Esophagus squamous epithelium (tissue), 5 donors: ENCODE measurements at regions not wholly inside any gene's neighbourhood (a gene's known extent, or its start where the extent isn't known, plus 50 kb on each side); places are given as distances from the start of the nearest gene placed in this dataset.
A peak's percentile ranks its signal among the peaks of the same experiment; 100 is the strongest.

Source experiments
- DNase-seq: peaks from one replicate; lab custom pipeline; 2025; lab: John Stamatoyannopoulos, UW
- H3K27ac ChIP-seq, 4 donors: fragments of 200-600 bp; sonication (generic); one replicate each; pipeline ENCODE4 v1.5.1; 2016 to 2019; ENCODE audit warnings: mild to moderate bottlenecking in 1 of 4
- H3K27me3 ChIP-seq, 4 donors: fragments of 200-600 bp; sonication (generic); 1 replicate in 3 of 4; 2 replicates in 1 of 4; pipeline versions ENCODE4 v1.5.1 to v1.6.0; 2017 to 2021; ENCODE audit warnings: antibody characterized with exemption in 1 of 4
- H3K36me3 ChIP-seq, 3 donors: fragments of 200-600 bp; sonication (generic); one replicate each; pipeline ENCODE4 v1.5.1; 2016 to 2019
- H3K4me1 ChIP-seq, 3 donors: fragments of 200-600 bp; sonication (generic); one replicate each; pipeline ENCODE4 v1.5.1; 2017 to 2019
- H3K4me3 ChIP-seq, 4 donors: fragments of 200-600 bp; sonication (generic); 1 replicate in 3 of 4; 2 replicates in 1 of 4; pipeline ENCODE4 v1.5.1; 2016 to 2019; ENCODE audit warnings: mild to moderate bottlenecking in 2 of 4, moderate library complexity in 1 of 4
- H3K9me3 ChIP-seq, 3 donors: fragments of 200-600 bp; sonication (generic); one replicate each; pipeline ENCODE4 v1.5.1; 2016 to 2019
- POLR2A ChIP-seq, 4 donors: fragments of 450-650 bp; IDR thresholded peaks; one replicate each; pipeline ENCODE4 v1.6.1; 2017; ENCODE audit warnings: antibody characterized with exemption in 4 of 4, mild to moderate bottlenecking in 4 of 4, moderate library complexity in 3 of 4
- whole genome bisulfite sequencing, 2 donors: methylation state at CpG; one replicate each; pipeline ENCODE4 v1.1.5; 2018; 5-methylcytosine and 5-hydroxymethylcytosine counted together
- intact Hi-C: fragments of 100-400 bp; cut with DNase I; formaldehyde crosslinking; loops from one replicate; pipeline ENCODE4 v1.15.0; 2022
- TF ChIP-seq, protein P1 (sequence below), 6 experiments: fragments of 450-650 bp in 4 of 6; fragments of 200-600 bp in 2 of 6; sonication (generic) in 2 of 6; IDR thresholded peaks; one replicate each; pipeline ENCODE4 v1.5.1; 2016 to 2019; ENCODE audit warnings: antibody characterized with exemption in 6 of 6, mild to moderate bottlenecking in 4 of 6, moderate library complexity in 4 of 6
- donor health status: DM: yes; HTN: yes; CAD: no.

DNA sequence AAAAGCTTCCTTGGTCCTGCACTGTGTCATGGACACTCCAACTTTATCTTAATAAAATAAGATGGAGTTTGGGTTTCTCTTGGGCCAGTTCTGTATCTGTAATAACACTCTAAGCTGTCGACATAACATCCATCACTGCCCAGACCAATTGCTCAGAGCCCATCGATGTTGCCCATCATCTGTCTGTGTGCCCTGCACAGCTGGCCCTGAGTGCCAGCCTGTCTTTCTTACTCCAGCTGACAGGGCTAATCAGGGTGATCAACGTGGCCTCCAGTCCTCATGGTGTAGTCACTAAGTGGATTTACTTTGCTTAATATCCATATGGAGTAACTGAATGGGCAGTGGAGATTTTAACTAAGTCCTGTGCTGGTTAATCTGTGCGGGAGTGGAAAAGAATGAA, 419.8 kb upstream of the TPM1 start:
- peaks cover 0 to 14% (median 0%) of the 10 kb centered on the region in 3 donors for H3K4me1 ChIP-seq
- no peak overlapping the region for H3K27ac ChIP-seq
- TF ChIP-seq, protein P1, sequence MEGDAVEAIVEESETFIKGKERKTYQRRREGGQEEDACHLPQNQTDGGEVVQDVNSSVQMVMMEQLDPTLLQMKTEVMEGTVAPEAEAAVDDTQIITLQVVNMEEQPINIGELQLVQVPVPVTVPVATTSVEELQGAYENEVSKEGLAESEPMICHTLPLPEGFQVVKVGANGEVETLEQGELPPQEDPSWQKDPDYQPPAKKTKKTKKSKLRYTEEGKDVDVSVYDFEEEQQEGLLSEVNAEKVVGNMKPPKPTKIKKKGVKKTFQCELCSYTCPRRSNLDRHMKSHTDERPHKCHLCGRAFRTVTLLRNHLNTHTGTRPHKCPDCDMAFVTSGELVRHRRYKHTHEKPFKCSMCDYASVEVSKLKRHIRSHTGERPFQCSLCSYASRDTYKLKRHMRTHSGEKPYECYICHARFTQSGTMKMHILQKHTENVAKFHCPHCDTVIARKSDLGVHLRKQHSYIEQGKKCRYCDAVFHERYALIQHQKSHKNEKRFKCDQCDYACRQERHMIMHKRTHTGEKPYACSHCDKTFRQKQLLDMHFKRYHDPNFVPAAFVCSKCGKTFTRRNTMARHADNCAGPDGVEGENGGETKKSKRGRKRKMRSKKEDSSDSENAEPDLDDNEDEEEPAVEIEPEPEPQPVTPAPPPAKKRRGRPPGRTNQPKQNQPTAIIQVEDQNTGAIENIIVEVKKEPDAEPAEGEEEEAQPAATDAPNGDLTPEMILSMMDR (IDR thresholded peaks at IDR 0.05): no peak
- no peak for TF ChIP-seq POLR2A (IDR thresholded peaks at IDR 0.05)
- 78 to 86% methylated on average over 4 of the region's 4 CpGs for WGBS, 2 donors
- H3K9me3 ChIP-seq: no peaks in the 10 kb centered on the region
- H3K36me3 ChIP-seq: no peaks in the 10 kb centered on the region
- intact Hi-C loops: no loop called here
- no peak overlapping the region for H3K4me3 ChIP-seq
- no peaks in the 10 kb centered on the region for H3K27me3 ChIP-seq
- DNase-seq: no peak

DNA sequence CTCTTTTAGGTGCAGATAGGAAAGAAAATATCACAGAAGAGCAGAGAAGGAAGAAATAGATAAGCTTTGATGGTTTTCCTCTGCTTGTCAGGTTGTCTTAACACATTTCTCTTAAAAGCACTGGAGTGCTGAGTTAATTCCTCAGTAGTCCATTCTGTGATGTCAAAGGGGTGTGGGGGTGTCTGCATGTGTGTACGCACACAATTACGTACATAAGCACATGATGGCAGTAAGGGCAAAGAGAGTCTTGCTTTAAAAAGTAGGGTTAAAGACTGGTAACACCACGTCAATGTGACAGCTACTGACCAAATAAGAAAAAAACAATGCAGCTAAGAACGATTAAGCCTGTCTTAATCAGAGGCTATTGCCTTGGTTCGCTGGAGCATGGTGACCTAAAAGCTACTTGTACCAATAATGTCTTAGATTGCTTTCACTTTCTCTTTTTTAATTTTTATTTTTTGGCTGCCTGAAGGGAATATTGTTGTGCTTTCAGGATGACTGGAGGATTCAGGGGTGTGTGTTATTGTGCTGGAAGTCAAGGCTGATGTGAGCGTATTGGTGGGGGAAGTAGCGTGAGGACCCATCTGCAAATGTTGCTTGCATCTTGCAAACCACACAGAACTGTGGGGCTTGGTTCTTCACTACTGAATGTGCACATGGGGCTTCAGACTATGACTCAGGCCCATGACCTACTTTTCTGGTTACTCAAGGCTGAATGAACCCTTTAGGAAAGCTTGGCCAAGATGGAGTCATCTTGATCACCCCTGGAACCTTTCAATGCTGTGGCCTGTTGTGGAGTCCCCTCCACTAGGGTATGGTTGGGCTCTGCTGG, 417.8 kb upstream of the TPM1 start:
- WGBS, 2 donors: 47 to 57% methylated on average over 7 of the region's 7 CpGs

DNA sequence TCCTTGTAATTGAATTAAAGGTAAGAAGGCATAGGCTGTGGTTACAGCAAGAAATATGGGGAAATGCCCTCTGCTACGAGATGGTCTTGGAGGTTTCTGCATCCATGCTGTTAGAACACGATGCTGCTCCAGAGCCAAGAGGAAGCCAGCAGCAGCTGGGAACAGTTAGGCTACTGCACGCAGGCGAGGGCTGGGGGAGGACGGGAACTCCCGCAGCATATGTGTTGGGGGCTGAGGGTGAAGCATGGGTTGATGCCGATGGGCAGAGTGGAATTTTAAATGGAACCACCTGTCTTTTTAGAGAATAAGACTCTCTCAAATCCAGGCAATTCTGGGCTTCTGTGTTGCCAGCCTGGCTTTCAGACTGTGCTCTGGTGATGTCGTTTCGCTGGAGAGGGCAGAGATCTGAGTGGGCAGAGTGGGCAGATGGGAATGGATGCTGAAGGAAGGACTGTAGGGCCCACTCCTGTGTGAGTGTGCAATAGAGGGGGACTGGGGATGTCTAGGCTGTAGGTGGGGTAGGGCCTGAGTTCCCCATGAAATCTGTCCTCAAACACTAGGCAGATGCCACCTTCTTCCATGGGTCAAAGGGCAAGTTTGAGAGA, 417.0 kb upstream of the TPM1 start:
- Histone ChIP-seq H3K27me3 (no peaks in the 10 kb centered on the region), H3K4me3 (no peak overlapping the region), H3K27ac (peak overlapping the region in 2 of 4 donors; percentile 4 to 34), H3K4me1 (peaks cover 0 to 14% (median 0%) of the 10 kb centered on the region in 3 donors), H3K9me3 (no peaks in the 10 kb centered on the region), H3K36me3 (no peaks in the 10 kb centered on the region)
- TF ChIP-seq, protein P1 (IDR thresholded peaks at IDR 0.05): no peak
- TF ChIP-seq POLR2A (IDR thresholded peaks at IDR 0.05): no peak
- WGBS, 2 donors: 60 to 81% methylated on average over 8 to 9 of the region's 9 CpGs
- intact Hi-C loops: no loop called here
- DNase-seq: no peak

More for the DNA sequence above, 417.8 kb upstream of the TPM1 start:
- H3K27ac ChIP-seq: peak overlapping the region in 2 of 4 donors; percentile 4 to 34
- TF ChIP-seq, protein P1 (IDR thresholded peaks at IDR 0.05): no peak
- no peak for TF ChIP-seq POLR2A (IDR thresholded peaks at IDR 0.05)
- H3K27me3 ChIP-seq: no peaks in the 10 kb centered on the region
- H3K4me1 ChIP-seq: peaks cover 0 to 14% (median 0%) of the 10 kb centered on the region in 3 donors
- H3K4me3 ChIP-seq: peak overlapping the region in 1 of 4 donors; percentile 42
- intact Hi-C loops: no loop called here
- DNase-seq: no peak
- no peaks in the 10 kb centered on the region for H3K9me3 ChIP-seq
- H3K36me3 ChIP-seq: no peaks in the 10 kb centered on the region

DNA sequence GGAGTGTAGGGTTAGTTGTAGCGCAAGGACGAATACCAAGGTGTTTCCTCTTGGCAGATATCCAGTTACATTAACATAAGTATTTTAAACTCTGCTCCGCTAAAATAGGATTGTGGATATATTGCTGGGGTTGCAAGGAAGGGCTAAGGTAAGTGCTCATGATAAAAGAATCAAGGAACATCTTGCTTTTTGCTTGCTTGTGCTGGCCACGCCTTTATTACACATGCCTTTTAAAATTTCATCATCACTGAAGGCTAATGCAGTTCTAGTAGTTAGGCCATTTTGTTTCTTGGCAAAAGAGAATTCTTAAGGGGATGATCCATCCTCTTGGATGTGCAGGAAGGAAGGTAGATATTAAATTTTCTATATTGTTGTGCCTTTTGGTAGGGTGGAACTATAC, 415.6 kb upstream of the TPM1 start:
- WGBS, 2 donors: 84 to 91% methylated on average over 4 of the region's 4 CpGs
- Histone ChIP-seq H3K36me3 (no peaks in the 10 kb centered on the region), H3K4me3 (no peak overlapping the region), H3K4me1 (peaks cover 0 to 14% (median 0%) of the 10 kb centered on the region in 3 donors), H3K27ac (no peak overlapping the region), H3K9me3 (no peaks in the 10 kb centered on the region), H3K27me3 (peaks cover 0 to 4% (median 0%) of the 10 kb centered on the region in 4 donors)
- no peak for DNase-seq
- TF ChIP-seq POLR2A (IDR thresholded peaks at IDR 0.05): no peak
- TF ChIP-seq, protein P1 (IDR thresholded peaks at IDR 0.05): no peak
- intact Hi-C loops: no loop called here
